HEK293T (cell line): ENCODE measurements at regions not wholly inside any gene's neighbourhood (a gene's known extent, or its start where the extent isn't known, plus 50 kb on each side); places are given as distances from the start of the nearest gene placed in this dataset.

Experiments used
- ARNT ChIP-seq: fragments of 450-650 bp; IDR thresholded peaks from 2 replicates; pipeline ENCODE4 v1.6.1; 2017; ENCODE audit warnings: mild to moderate bottlenecking
- BHLHE40 ChIP-seq: fragments of 450-650 bp; IDR thresholded peaks from 2 replicates; pipeline ENCODE4 v1.6.1; 2016; ENCODE audit warnings: mild to moderate bottlenecking, moderate library complexity, borderline replicate concordance
- ELF4 ChIP-seq: fragments of 450-650 bp; IDR thresholded peaks from 2 replicates; pipeline ENCODE4 v1.6.1; 2017; ENCODE audit warnings: antibody characterized with exemption
- FOXA1 ChIP-seq: fragments of 450-650 bp; IDR thresholded peaks from 2 replicates; pipeline ENCODE4 v1.6.1; 2016; ENCODE audit warnings: mild to moderate bottlenecking
- FOXK2 ChIP-seq: fragments of 450-650 bp; IDR thresholded peaks from 2 replicates; pipeline ENCODE4 v1.6.1; 2016; ENCODE audit warnings: mild to moderate bottlenecking
- FOXM1 ChIP-seq: fragments of 450-650 bp; IDR thresholded peaks from 2 replicates; pipeline ENCODE4 v1.6.1; 2017; ENCODE audit warnings: mild to moderate bottlenecking, borderline replicate concordance
- HDGF ChIP-seq: fragments of 450-650 bp; IDR thresholded peaks from 2 replicates; pipeline ENCODE4 v1.6.1; 2017; ENCODE audit warnings: antibody characterized with exemption, borderline replicate concordance
- L3MBTL2 ChIP-seq: fragments of 450-650 bp; conservative IDR thresholded peaks from 2 replicates; pipeline ENCODE4 v1.6.1; 2016; ENCODE audit warnings: mild to moderate bottlenecking
- SP1 ChIP-seq: fragments of 450-650 bp; IDR thresholded peaks from 2 replicates; pipeline ENCODE4 v1.6.1; 2017
- SUZ12 ChIP-seq: fragments of 450-650 bp; IDR thresholded peaks from 2 replicates; pipeline ENCODE4 v1.6.1; 2016; ENCODE audit warnings: mild to moderate bottlenecking
- TARDBP ChIP-seq: fragments of 450-650 bp; IDR thresholded peaks from 2 replicates; pipeline ENCODE4 v1.6.1; 2016

GRCh38 chr5:167755420-167755819 lies 536.0 kb upstream of the WWC1 start:
- TF ChIP-seq FOXA1 (no peak), ARNT (no peak), BHLHE40 (no peak), FOXM1 (no peak), TARDBP (no peak), L3MBTL2 (no peak), SP1 (no peak), SUZ12 (no peak), ELF4 (no peak), FOXK2 (no peak), HDGF (no peak)
